GM12892 (cell line): ENCODE measurements at regions not wholly inside any gene's neighbourhood (a gene's known extent, or its start where the extent isn't known, plus 50 kb on each side); places are given as distances from the start of the nearest gene placed in this dataset.
A peak's percentile ranks its signal among the peaks of the same experiment; 100 is the strongest.

Experiments used
- DNase-seq: peaks from one replicate; pipeline ENCODE4 v3.0.0; 2011; ENCODE audit not compliant: insufficient read length
- FAIRE-seq: peaks from 2 replicates; lab custom pipeline; 2011; peaks lifted over from hg19 to GRCh38; lab: Jason Lieb, UNC
- POLR2A ChIP-seq: IDR thresholded peaks from 2 replicates; pipeline ENCODE4 v1.6.1; 2011; ENCODE audit warnings: low read depth, low read length, control low read depth
- POLR2AphosphoS5 ChIP-seq: IDR thresholded peaks from 2 replicates; pipeline ENCODE4 v1.6.1; 2011; ENCODE audit warnings: low read depth, low read length, control low read depth
- TAF1 ChIP-seq: IDR thresholded peaks from 2 replicates; pipeline ENCODE4 v1.6.1; 2011; ENCODE audit warnings: low read depth, mild to moderate bottlenecking, control low read depth, low read length, borderline replicate concordance

- TF ChIP-seq TAF1 (no peak), POLR2A (no peak), POLR2AphosphoS5 (no peak)
- no peak for DNase-seq
- no peak for FAIRE-seq
Observed at GRCh38 chr6:45717715-45718114, 297.9 kb downstream of the CLIC5 start.

- FAIRE-seq (no peak), DNase-seq (no peak)
- no peak for TF ChIP-seq POLR2AphosphoS5
- TF ChIP-seq POLR2A, result no peak
- TF ChIP-seq TAF1, result no peak
Observed at GRCh38 chr6:45717027-45717426, 298.6 kb downstream of the CLIC5 start.

- peak; percentile 46 for FAIRE-seq
- DNase-seq, result no peak
- TF ChIP-seq POLR2A, result no peak
- no peak for TF ChIP-seq POLR2AphosphoS5
- TF ChIP-seq TAF1, result no peak
Observed at GRCh38 chr6:45715508-45715803, 300.2 kb downstream of the CLIC5 start.

- DNase-seq (peak; percentile 21), FAIRE-seq (peak; percentile 27)
- TF ChIP-seq POLR2AphosphoS5 (no peak), POLR2A (no peak)
Observed at GRCh38 chr6:45714741-45715507, 300.7 kb downstream of the CLIC5 start.

GRCh38 chr6:45714006-45714730 is 301.5 kb downstream of the CLIC5 start:
- DNase-seq (no peak), FAIRE-seq (no peak)
- no peak for TF ChIP-seq TAF1
- no peak for TF ChIP-seq POLR2A
- no peak for TF ChIP-seq POLR2AphosphoS5
